H1 (cell line): ENCODE measurements at regions not wholly inside any gene's neighbourhood (a gene's known extent, or its start where the extent isn't known, plus 50 kb on each side); places are given as distances from the start of the nearest gene placed in this dataset.

ENCODE experiments used
- CTCF ChIP-seq, 3 experiments: IDR thresholded peaks; 1 replicate in 2 of 3; 2 replicates in 1 of 3; pipeline versions ENCODE4 v1.5.1 to v1.6.1; 2011; ENCODE audit warnings: low read length in 3 of 3, mild to moderate bottlenecking in 3 of 3, inconsistent platforms in 2 of 3, low read depth in 1 of 3, moderate library complexity in 1 of 3; ENCODE audit not compliant: insufficient read depth in 1 of 3; ENCODE audit errors: control extremely low read depth in 1 of 3
- GTF2F1 ChIP-seq: IDR thresholded peaks from 2 replicates; pipeline ENCODE4 v1.6.1; 2012; ENCODE audit warnings: low read depth, low read length, improper control_type of control experiment, borderline replicate concordance
- YY1 ChIP-seq: IDR thresholded peaks from 2 replicates; pipeline ENCODE4 v1.6.1; 2011; ENCODE audit warnings: low read depth, mild to moderate bottlenecking, low read length

- no peak for TF ChIP-seq YY1
- no peak for TF ChIP-seq GTF2F1
- no peak for TF ChIP-seq CTCF (IDR thresholded peaks at IDR 0.05; ENCODE audit: control extremely low read depth in 1 of 3, insufficient read depth in 1 of 3, low read depth in 1 of 3, low read length in 3 of 3)
Observed at GRCh38 chr6:167050903-167051302, 51.7 kb downstream of the CEP43 start.
